GM21529 (cell line): ENCODE measurements at regions not wholly inside any gene's neighbourhood (a gene's known extent, or its start where the extent isn't known, plus 50 kb on each side); places are given as distances from the start of the nearest gene placed in this dataset.

ENCODE experiments used
- ATAC-seq: cut with Tn5 transposase; IDR thresholded peaks from one replicate; pipeline ENCODE4 v1.9.1; 2021; ENCODE audit not compliant: unreplicated experiment

GRCh38 chr11:111044751-111045406 is 200.6 kb upstream of the POU2AF2 start:
- ATAC-seq = no peak

DNA sequence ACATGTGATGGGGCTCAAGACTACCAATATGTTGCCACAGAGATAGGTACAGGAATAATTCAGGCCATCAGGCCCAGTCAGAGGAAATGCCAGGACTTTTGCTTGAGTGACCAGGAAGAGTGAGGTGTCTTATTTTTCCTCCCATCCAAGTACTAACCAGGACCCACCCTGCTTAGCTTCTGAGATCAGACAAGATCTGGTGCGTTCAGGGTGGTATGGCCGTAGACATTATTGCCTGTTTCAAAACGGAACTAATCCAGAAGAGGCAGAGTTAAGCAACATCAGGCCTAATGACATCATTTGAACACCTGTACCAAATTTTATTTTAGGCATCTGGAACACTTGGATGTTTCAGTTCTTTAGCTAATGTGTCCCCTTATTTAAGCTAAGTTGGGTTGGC is 205.5 kb upstream of the POU2AF2 start:
- ATAC-seq = no peak

DNA sequence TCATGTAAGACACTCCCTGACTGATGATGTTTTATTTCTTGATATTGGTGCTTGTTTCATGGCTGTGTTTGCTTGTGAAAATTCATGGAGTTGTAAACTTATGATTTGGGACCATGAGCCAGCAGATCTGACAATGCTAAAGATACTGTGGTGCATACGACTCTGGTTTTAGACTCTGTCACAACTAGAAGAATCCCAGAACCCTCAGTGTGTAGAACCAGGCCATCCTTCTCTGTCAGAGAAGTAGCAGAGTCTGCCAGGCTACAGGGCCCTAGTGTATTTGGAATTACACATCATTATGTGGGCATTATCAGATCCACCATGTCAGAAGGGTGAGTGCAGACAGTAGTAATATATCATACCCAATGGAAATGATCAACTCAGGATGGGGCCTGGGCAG is 209.8 kb upstream of the POU2AF2 start:
- ATAC-seq = no peak

DNA sequence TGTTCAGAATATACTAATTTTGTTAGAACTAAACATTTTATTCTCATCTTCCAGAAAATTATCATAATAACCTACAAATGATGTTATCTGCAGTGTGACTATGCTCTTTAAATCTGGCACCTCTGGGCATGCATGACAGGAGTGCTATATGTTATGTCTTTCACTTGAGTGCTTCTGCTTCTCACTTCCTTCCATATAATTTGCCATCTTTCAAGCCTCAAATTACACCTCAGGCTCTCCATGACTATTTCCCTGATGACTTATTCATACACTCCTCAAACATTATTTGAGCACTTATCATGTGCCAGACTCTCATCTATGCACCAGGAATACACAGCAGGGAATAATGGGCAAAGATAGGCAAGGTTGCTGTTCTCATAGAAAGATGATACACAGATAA is 219.3 kb upstream of the POU2AF2 start:
- no peak for ATAC-seq

DNA sequence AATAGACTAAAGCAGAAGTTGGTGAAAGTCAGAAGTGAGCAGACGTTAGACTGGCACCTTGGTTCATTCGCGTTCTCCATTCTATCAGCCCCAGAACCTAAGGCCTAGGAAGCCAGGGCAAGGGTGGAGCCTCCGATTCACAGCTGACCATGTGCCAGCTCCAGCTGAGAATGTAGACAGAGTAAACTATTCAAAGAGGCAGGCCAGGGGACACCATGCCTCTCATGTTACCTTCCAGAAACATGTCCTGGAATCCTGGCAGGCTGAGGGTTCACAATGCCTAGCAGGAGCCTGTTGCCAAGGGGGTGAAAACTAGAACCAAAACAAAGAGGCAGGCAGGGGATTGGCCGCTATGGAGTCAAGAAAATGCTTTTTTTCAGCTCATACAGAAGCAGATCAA is 224.4 kb upstream of the POU2AF2 start:
- no peak for ATAC-seq

DNA sequence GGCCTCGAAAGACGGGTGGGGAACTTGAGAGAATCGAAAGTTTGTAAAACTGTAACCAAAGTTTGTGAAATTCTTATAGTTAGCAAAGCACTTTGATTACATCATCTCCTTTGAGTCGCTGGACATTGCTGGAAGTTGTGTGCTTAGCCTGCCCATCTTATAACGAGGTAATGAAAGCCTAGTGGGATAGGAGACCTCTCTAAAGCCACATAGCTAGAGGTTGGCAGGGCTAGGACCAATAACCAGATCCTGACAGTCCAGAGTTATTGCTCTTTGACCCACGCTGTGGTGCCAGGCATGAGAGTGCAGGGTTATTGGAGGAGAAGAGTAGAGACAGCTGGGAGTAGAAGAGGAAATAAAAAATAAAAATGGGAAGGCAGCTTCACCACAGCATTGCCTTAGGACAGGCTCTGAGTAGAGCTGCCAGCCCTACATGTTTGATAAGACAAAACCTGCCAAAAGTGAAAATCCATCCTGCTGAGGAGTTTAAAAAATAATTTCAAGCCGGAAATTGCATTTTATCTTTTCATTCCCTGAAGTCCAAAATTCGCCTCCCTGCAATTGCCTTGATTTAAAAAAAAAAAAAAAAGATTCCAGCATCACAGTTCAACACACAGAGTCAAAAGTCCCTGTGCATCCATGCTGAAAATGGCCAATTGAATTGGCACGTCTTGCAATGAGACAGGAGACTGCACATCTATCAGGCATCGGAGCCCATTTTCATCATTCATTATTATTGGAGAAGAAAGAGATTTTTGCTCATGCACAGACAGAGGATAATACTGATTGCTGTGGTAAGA is 225.5 kb upstream of the POU2AF2 start:
- no peak for ATAC-seq

DNA sequence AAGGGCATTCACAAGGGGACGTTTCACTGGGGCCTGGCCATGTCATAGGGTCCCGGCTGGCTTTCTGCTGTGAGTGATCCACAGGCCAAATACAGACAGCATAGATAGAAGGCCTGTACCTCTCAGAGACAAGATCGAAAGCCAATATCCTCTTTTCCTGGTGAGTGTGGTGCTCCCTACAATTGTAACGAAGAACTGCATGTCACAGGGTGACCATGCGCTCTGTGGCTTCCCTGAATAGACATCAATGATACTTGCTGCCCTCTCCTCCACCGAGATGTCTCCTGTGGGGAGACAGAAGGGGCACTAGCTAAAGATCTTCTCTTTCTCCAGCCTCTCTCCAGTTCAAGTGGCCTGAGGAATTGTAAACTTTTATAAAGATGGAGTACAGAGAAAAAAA is 226.1 kb upstream of the POU2AF2 start:
- no peak for ATAC-seq

- ATAC-seq = no peak
These were observed 227.0 kb upstream of the POU2AF2 start for GRCh38 chr11:111018566-111018965.

DNA sequence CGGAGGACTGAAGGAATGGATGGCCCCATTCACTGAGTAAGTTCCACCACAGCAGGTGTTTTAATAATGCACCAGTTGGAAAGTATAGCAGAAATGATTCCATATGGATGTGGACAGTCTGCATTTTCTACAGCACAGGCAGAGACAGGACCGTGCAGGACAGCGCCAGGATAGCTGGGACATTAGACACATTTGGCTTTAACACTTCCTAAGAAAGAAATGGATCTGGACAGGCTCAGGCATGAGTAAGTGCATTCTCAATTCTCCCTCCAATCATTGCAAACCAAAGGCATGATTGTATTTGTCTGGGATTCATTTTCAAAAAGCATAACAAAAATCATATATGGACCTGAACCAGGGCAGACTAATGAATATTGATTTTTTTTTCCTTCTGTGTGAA is 233.0 kb upstream of the POU2AF2 start:
- ATAC-seq = no peak

GRCh38 chr11:111011275-111011594 is 234.3 kb upstream of the POU2AF2 start:
- no peak for ATAC-seq

- ATAC-seq = no peak
These were observed 234.9 kb upstream of the POU2AF2 start for GRCh38 chr11:111010391-111011274.

DNA sequence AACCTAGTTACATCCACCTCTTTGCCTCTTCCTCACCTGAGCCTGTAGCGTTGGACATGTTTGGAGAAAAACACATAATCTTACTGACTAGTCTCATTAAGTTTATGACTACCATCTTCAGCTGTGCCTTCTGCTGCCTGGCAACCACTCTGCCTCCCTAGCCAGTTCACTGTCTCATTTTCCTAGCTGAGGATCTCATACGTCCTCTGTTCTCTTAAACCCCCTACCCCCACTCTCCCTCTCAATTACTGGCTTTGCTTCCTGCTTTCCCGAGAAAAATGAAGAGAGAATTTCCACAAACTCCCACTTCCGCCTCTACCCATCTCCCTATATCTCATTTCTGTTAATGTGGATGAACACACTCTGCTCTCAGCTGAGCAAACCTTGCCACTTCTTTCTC is 239.3 kb upstream of the POU2AF2 start:
- no peak for ATAC-seq

DNA sequence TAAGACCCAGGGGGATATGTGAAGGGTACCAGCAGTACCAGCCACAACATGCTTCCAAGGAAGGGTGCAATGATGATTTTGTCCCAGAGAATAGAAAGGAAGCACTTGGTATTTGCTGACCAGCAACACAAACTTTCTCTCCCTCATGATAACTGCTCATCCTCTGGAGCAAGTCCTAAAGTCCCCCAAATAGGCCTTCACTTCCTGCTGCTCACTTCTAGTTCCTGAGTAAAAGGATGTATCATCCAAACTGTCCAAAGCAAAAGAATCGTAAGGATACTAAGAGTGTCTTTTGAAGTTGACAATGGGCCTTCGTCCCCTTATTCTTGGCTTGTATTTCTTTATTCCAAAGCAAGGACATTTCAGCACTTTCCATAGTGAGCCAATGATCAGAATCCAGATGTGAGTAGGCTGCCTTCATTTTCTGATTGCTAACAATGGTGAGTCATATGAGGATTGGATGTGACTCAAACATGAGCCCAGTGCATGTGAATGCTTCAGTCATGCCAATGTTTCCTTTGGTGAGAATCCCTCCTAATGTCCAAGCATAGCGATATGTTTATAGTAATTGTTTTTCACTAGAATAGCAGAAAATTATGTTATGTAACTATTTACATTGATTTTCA is 243.4 kb upstream of the POU2AF2 start:
- no peak for ATAC-seq

DNA sequence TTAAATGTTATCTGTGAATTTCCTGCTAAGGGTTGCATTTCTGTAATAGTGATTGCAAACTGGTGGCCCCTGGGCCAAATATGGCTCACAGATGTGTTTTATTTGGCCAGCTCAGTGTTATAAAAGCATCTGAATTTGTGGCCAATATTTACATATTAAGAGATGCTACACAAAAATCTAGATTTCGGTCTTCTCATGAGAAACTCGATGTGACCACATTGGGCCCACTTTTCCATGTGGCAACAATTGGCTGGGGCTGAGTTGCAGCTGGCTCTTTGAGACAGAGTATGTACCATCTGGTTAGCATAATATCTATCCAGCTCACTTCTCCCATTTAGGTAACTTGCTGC is 244.5 kb upstream of the POU2AF2 start:
- ATAC-seq = no peak

DNA sequence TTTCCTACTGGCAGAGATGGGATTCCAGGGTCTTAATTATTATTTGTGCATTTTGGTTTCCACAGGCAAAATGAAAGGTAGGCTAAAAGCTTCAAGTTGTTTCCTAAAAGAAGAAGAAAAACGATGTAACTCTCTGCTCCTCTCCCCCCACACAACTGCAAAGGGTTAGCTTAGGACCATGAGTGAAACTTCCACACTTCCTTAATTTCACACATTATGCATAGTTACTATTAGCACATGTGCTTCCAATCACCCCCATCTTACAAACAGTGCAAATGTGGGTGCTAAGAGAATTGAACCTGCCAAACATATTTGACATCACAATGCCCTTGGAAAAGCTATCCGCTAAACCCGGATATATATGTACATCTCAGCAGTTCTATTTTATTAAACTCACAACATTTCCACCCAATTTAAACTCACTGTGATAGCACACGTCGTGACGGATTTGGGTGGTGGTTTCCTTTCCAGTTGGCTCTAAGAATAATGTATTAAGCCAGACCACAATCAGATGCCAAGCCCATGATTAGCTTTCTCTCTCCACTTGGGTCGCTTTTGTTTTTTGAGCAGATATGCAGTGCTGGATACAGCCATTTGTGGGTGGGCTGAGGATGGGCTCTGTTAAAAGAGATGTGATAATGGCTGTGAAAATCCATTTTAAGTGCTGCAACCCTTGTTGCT is 245.0 kb upstream of the POU2AF2 start:
- no peak for ATAC-seq

DNA sequence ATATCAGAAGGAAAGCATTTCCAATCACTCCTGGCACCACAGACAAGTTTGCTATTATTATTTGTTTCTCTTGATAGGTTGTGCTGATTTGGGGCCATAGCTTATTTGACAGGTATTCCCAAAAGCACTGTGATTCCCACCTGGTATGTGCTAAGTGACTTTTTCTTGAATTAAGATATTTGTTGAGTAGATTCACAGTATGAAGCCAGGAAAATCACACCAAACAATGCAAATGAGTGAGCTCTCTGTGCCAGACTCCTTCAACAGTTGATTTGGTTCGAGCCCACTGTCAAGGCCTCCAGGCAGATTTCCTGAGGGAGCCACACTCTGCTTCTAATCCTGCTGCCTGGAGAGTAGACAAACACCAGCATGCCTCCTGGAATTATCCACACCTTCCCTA is 253.0 kb upstream of the POU2AF2 start:
- no peak for ATAC-seq

DNA sequence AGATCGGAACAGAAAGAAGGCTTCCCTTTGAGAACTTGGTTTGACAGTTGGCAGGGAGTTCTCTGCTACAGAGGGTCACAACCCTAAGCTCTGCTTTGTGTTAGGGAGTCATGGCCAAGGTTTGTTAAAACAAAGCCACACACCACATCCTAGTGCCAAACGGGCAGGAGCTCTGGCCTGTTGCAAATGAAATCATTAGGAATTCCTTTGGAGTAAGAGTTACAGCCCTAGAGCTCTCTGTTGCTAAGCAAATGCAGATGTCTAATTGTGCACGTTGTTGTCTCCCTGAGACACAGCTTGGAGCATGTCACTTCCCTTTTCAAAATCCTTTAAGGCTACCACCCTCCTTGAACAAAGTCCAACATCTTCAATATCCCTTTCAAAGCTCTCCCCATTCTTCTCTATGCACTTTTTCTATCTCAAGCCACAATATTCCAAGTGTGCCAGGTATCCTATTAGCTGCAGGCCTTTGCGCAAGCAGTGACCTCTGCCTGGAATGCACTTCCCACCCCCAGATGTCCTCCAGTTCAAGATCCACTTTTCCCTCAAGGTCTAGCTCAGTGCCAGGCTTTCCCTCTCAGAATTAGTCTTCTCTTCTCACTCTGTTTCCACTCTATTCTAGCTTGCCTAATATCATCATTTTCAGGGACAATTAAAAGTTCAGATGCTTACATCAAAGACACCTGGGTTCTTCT is 253.7 kb upstream of the POU2AF2 start:
- no peak for ATAC-seq

- ATAC-seq = no peak
These were observed 255.2 kb upstream of the POU2AF2 start for GRCh38 chr11:110990311-110990710.

DNA sequence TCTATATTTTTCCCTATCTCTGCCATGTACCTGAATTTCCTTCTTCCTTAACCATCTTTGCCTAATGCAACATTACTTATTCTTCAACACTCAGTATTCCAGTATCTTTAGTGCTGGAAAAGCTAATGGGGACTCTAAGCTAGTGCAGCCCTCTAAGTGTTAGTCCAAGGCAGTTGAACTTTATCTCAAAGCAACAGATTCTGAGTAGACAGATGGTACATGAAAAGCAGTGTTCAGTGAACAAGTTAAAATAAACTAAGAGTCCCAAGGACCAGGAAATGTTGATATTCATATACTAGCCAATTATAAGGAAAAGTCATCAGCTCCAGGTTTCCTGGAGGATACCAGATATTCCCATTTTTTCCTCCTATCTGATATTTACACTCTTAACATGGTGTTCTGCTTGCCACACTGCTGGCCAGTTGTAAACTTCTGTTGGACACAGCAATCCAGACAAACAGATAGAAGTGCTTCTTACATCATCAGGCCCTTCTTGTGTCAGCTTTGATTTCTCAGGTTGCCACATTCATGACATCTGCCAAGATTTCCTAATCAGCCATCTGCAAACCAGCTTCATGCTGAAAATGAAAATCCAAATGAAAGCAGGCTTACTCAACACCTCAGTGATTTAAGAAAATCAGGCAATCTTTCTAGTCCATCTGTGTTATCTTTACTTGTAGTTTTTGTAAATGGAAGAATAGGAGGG is 255.9 kb upstream of the POU2AF2 start:
- ATAC-seq = no peak

DNA sequence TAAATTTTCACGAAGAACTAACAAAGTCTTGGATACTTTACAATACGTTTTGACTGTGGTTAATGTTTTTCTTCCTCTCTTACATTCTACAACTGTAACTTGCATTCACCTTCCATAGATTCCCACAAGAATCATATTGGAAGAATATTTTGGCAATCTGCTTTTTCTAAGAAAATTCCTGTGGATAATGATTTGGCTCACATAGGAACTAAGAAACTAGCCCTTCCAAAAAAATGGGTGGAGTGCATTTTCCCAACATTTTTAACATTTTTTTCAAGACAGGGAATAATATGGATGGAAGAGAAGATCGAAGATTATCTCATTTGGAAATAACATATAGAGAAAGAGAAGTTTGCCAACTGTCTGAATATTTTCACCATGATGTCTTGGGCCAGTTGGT is 256.9 kb upstream of the POU2AF2 start:
- ATAC-seq = no peak
